Activated CD8-positive, alpha-beta memory T cell treated with anti-CD3 and anti-CD28 coated beads, Interleukin-2, amount 50 U/mL, for 24 hours (primary cell): ENCODE measurements at regions not wholly inside any gene's neighbourhood (a gene's known extent, or its start where the extent isn't known, plus 50 kb on each side); places are given as distances from the start of the nearest gene placed in this dataset.

Experiments
- DNase-seq: peaks from one replicate; pipeline ENCODE4 v3.0.0-alpha.2; 2020; ENCODE audit errors: extremely low read depth

- DNase-seq, result no peak
Observed at GRCh38 chr3:72436863-72437592, 411.2 kb downstream of the SHQ1 start.

GRCh38 chr3:72434296-72434695 is 413.9 kb downstream of the SHQ1 start:
- no peak for DNase-seq

- no peak for DNase-seq
Observed at GRCh38 chr3:72432246-72432645, 416.0 kb downstream of the SHQ1 start.

- DNase-seq, result no peak
Observed at GRCh38 chr3:72429589-72430353, 418.5 kb downstream of the SHQ1 start.

GRCh38 chr3:72428803-72429202 is 419.4 kb downstream of the SHQ1 start:
- no peak for DNase-seq

GRCh38 chr3:72427624-72428023 is 420.6 kb downstream of the SHQ1 start:
- DNase-seq, result no peak

GRCh38 chr3:72426618-72427397 is 421.4 kb downstream of the SHQ1 start:
- no peak for DNase-seq

- no peak for DNase-seq
Observed at GRCh38 chr3:72423643-72424042, 424.6 kb downstream of the SHQ1 start.

GRCh38 chr3:72421786-72422185 is 426.5 kb downstream of the SHQ1 start:
- no peak for DNase-seq

GRCh38 chr3:72421126-72421525 is 427.1 kb downstream of the SHQ1 start:
- no peak for DNase-seq

- DNase-seq, result no peak
Observed at GRCh38 chr3:72418856-72419255, 429.4 kb downstream of the SHQ1 start.

GRCh38 chr3:72418244-72418643 is 430.0 kb downstream of the SHQ1 start:
- no peak for DNase-seq

GRCh38 chr3:72414481-72415016 is 433.7 kb downstream of the SHQ1 start:
- no peak for DNase-seq

- no peak for DNase-seq
Observed at GRCh38 chr3:72413228-72413627, 435.0 kb downstream of the SHQ1 start.

GRCh38 chr3:72412340-72412956 is 435.8 kb downstream of the SHQ1 start:
- DNase-seq, result no peak

GRCh38 chr3:72411843-72412242 is 436.4 kb downstream of the SHQ1 start:
- DNase-seq, result no peak

GRCh38 chr3:72411126-72411525 is 437.1 kb downstream of the SHQ1 start:
- DNase-seq, result no peak

GRCh38 chr3:72408983-72409779 is 439.1 kb downstream of the SHQ1 start:
- no peak for DNase-seq

GRCh38 chr3:72407766-72408165 is 440.5 kb downstream of the SHQ1 start:
- DNase-seq, result no peak

GRCh38 chr3:72405943-72406566 is 442.2 kb downstream of the SHQ1 start:
- no peak for DNase-seq
